Medulla oblongata (tissue), 1 donor: ENCODE measurements at regions not wholly inside any gene's neighbourhood (a gene's known extent, or its start where the extent isn't known, plus 50 kb on each side); places are given as distances from the start of the nearest gene placed in this dataset.

Experiments used
- DNase-seq: peaks from one replicate; pipeline ENCODE4 v3.0.0-alpha.2; 2015; ENCODE audit errors: extremely low spot score

DNA sequence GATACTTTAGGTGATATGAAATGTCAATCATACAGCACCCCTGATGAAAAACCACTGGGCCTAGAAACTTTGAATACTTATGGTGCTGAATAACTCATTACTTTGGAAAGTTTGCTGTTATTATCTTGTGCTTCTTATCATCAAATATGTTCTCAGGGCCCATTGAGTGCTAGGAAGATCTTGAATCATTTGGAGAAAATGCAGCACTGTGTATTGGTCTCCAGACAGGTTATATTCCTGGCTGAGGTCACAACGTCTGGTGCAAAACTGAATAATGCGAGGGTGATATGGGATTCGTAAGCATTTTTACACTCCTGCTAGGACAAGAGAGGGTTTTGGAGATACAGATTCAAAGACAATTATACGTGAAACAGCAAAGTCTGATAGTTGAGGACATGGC lies 249.4 kb upstream of the TNC start:
- DNase-seq, result no peak

DNA sequence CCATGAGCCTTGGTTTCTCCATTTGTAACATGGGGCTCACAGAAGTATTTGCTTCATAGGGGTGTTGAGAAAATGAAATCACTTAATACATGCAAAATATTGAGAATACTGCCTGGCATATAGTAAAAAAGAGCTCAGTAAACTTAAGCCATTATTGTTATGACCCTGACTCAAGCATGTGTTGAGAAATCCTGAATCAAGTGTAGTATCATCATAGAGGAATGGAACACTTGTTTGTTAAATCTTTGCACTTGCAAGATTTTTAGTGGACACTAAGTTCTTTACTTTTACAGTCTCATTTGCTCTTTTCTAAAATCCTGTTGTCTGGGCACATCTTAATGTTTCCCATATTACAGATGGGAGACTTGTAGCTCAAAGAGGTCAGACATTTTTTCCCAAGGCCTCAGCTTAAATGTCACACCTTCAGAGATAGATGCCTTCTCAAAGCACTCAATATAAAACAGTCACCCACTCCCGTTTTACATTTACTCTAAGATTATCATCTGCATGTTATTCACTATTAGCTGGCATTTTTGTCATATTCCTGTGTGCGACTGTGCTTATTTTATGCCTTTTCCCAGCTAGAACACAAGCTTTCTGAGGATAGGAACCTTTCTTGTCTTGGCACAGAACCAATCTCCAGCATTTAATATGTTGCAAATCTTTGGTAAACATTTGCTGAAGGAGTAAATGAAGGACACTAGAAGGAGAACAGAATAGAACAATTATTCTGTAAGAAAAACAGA lies 250.0 kb upstream of the TNC start:
- no peak for DNase-seq

DNA sequence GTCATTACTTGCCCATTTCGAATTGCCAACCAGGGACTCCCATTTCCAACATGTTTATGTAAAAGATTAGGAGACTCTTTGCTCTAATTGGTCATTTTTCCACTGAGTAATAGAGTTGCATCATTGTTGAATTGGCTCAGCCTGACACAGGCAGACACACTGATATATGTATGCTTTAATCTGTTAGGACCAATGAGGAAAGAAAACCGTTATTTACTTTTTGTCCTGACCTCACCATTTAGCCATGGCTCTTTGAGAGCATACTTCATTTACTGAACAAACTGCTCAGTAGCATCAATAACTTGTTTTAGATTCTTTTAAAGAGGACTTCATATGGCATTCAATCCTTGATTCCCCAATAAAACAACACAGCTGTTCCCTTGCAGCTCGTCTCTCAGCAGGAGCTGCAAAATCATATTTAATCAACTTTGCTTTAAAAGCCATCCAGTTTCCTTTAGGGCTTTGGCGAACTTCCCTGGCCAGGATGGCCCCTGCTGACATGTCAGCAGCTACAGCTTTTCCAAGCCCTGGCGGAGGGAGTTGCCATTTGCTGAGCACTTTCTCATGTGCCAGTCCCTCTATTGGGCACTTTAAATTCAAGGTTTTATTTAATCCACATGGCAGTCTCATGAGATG lies 251.5 kb upstream of the TNC start:
- DNase-seq, result no peak

DNA sequence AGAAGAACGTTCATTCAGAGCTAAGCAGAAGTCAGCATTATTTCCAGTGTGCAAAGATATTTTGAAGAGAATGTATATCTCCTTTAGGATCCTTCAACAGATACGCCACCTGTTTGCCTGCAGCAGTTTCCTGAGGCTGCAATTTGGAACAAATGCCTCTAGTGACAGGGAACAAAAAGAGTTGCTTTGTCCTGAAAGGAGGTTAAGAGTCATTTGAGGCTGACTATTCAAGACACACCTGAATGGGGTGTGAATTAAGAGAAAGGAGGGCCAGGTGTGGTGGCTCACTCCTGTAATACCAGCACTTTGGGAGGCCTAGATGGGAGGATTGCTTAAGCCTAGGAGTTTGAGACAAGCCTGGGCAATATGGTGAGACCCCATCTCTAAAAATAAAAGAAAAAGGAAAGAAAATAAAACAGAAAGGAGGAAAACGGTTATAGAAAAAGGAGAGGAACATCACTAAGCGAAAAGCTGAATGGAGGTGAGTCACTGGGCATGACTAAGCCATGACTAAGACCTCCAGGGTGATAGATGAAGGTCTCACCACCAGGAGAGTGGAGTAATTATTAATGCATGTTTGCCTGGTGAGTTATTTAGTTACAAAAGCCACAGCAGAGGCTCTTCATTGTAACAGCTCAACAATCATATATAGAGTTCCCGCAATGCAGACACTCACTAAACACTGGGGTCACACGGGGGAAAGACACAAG lies 255.2 kb upstream of the TNC start:
- no peak for DNase-seq

DNA sequence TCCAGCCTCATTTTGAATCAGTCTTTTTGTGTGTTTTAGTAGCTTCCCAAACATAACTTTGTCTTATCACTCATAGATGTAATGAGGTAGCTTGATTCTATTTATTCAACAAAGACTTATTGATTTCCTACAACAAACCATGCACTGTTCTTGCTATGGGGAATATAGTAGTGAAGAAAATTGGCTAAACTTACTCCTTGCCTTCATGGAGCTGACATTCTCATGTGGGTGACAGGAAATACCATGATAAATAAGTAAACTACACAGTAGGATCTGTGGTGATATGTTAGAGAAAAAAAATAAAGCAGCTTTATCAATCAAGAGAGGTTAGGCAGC lies 255.7 kb upstream of the TNC start:
- no peak for DNase-seq

DNA sequence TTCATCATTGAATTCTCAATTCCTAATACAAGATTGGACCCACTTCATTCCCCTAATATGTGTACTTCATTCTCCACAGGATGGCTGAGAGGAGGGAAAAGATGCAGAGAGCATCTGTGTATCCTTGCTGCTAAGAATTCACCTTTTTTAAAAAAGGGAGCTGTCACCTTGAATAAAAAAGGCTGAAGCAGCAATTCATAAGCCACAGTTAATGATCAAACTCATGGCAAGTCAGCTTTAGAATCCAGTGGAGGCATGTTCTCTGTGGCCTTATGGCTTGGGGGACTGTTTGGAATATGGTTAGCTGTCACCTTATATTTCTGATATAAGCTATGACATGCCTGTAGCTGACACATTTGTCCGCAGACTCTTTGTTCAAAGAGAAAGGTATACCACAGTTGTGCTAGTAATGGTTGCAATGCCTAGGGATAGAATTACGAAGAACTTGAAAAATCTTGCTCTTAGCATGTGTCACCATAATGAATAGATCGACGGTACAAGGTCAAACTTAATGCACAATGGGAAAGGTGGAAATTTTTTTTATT lies 256.8 kb upstream of the TNC start:
- DNase-seq, result no peak

DNA sequence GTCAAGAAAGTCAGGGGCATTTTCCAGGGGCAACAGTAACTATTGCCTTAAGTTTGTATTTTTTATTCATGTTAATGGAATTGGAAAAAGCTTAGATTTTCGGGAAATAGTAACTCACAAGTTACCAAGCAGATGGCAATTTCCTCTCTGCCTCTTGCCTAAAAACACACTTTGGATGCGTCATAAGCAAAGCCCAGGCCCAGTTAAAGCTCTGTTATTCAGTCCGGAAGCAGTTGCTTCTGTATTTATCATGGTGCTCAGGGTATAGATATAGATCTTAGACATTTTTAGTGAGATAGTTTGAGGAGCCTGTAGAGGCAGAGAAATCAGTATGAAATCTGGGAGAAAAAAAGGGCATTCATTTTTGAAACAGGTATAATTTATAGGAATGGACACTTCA lies 260.3 kb upstream of the TNC start:
- DNase-seq, result no peak

DNA sequence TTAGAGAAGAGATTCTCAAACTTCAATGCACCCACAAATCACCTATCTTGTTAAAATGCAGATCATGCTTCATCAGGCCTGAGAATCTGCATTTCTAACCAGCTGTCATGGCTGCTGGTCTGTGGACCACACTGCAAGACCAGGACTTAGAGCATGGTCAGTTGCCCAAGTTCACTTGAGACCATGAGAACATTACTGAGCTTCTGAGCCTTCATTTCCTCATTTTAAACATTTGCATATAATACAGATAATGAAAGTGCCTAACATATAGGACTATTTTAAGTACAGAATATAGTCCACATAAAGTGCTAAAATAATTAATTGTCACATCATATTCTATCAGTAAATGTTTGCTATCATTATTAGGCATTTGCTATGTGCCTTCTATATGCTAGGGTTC lies 260.8 kb upstream of the TNC start:
- no peak for DNase-seq

DNA sequence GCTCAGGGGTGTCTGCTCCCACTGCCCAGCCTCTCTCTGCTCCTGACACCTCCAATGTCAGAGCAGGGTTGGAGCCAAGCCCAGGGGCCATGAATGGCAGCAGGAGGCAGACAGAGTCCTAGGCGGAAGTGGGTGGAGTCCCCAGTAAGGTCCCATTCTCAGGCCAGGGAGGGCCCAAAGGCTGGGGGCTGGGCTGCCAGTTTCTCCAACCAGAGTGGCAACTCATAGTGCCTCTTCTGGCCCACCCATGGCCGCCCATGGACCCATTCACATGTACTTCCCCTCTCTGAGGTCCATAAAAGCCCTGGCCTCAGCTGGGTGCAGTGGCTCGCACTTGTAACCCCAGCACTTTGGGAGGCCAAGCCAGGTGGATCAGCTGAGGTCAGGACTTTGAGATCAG lies 261.8 kb upstream of the TNC start:
- no peak for DNase-seq

DNA sequence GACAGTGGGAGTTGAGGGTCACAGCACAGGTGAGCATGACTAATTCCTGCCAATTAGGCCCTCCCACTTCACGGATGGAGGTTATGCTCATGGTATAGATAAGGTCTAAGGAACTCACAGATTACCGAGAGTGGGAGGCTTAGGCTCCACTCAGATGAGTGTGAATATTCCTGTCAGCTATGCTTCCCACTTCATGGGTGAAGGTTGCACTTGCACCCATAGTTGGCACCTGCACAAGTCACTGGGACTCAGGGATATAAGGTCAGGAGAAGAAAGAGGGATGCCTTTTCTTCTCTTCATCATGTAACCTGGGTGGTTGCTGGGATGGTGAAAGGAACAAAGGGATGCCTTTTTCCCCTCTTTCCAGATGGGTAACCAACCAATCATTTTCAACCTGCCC lies 264.9 kb upstream of the TNC start:
- no peak for DNase-seq

DNA sequence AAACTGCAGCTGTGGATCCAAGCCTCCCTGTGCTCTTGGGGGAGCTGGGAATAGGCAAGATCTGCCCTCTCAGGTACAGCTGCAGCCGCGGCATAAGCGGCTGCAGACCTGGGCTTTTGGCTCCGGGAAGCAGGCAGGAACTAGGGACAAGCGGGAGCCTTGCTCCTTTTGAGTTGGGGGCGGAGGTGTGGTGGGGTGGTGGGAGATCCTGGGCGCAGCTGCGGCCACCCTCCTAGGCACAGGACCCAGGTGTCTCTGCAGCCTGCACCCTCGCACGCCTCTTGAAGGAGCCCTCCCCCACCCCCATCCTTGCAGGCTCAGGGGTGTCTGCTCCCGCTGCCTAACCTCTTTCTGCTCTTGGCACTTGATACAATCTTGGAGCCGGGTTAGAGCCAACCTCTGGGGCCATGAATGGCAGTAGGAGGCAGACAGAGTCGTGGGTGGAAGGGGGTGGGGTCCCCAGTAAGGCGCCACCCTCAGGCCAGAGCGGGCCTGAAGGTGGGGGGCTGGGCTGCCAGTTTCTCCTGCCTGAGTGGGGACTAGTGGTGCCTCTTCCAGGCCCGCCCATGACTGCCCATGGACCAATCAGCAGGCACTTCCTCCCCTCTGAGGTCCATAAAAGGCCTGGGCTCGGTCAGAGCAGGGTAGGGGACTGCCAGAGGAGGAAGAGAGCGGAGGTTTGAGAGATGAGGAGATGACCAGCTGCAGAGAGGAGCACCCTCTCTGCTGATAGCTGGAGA lies 267.6 kb upstream of the TNC start:
- DNase-seq, result no peak

DNA sequence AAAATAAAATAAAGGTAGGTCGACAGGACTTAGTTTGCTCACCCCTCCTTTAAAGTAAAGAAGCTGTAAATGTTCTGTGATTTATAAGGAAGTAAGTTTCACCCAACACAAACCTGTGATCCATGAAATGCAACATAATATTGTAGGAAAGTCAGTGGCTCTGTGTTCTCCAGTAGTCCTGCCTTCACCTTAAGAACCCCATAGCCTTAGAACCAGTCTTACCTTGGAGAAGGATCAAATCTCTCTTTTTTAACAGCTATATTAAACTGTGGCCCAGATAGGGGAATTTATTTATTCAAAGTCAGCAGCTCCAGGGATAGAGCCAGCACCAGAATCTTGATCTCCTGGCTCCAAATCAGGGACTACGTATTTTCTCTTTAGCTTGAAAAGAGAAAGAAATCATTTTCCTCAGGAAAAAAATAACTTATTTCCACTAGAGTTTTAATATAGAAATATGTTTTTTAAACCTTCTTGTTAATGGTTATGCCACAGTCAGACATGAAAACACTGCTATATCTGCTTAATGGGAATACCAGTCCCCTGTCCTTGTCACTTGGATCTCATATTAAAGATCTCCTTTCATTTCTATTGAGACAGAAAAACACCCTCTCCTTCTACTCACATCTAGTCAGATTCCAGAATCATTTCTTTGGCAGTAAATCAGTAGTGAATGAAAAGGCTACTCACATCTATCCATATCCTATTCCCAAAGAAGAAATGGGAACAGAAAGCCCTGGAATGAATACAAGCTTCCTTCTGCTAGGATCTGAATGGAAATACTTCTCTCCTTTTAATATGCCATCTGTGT lies 269.2 kb upstream of the TNC start:
- DNase-seq, result no peak

DNA sequence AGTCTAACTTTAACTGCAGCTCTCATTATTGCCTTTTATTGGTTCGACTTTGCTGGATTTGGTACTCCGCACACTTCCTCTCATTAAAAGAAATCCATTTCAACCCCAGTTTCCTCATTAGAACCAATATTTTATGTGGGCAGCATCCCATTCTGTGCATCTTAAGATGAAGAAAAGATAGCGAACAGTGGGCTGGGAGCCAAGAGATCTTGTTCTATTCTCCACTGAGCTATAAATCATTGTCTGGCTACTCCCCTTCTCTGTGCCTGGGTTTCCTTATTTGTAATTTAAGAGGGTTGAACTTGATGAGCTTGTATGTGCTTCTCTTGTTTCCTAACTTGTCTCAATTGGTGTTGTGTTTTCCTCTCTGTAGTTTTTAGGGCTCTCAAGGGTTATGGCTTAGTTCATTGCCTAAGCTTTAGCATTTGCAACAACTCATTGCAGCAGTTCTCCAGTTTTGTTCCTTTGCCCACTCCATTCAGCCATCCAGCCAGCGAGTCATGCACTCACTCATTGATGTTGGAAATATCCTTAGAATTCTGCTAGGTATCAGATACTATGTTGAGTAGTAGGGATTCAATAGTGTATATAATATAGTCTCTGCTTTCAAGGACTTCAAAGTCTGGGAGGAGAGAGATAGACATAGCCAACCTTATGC lies 273.3 kb upstream of the TNC start:
- no peak for DNase-seq

DNA sequence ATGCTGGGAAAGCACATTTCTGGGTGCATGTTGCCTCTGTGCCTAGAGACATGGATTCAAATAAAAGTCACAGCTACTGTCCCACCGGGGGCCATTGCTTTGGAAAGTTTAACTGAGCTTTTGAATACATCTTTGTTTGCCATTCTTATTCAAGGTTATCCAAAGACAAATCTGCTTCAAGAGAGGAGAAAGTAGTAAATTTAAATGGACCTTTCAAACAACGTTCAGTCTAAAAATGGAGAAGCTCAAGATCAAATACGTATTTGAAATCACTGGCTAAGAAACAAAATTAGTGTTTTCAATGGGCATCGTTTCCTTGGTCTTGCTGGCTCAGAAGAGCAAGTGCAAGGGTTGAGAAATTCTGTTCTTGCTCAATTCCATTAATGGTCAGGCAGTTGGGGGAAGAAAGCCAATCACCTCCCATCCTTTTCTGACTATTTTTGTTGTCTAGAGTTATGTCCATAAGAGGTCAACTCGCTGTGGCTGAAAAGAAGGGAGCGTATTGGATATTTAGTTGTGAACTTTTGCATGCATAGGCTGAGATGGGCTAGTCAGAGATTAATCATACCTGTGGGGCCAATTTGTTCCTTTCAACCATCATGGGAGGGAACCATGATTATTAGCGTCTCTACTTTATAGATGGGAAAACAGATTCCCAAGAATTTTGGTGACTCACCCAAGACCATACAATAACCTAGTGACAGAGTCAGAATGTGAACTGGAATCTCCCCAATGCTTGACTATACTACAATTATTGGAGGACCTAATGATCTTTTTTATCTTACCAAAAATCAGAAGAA lies 276.2 kb upstream of the TNC start:
- peak; percentile 65 for DNase-seq

DNA sequence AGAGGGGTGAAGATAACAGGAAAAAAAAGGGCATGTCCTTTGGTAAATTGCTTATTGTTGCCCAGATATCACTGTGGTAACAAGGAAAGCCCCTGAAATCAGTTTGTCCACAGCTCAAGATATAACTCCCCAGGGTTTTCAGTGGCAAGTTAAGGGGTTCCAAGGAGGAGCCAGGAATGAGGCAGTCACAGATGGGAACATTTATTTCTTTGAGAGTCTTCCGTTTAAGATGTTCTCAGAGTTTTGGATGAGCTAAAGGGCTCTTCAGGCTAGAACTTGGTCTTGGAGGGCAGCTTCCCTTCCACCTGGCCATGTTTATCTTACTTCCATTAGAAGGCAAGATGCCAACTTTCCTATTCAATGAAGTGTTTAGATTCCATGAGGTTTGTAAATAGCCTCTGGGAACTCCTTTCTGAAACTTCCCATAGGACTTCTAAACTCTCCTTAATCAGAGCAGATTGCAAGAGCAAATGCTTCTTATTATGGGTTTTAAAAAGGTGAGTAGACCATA lies 277.6 kb upstream of the TNC start:
- no peak for DNase-seq

DNA sequence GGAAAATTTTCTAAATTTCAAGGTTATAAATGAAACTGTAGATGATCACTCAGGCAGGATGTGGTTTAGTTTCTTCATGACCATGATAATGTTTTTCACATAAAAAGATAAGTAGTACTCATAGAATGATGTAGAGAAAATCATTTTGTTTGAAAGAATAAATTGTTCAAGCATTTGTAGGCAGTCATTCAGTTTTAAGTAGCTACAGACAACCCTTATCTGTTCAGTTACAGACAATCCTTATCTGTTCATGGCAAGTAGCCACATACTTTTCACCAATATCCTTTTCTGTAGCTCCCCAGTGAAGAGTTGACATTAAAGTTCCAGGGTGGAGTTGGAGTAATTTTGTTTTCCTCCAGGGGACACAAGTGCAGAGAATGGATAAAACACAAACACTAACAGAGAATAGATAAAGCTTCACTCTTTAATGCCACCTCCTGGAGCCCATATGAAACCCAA lies 278.1 kb upstream of the TNC start:
- DNase-seq, result no peak

DNA sequence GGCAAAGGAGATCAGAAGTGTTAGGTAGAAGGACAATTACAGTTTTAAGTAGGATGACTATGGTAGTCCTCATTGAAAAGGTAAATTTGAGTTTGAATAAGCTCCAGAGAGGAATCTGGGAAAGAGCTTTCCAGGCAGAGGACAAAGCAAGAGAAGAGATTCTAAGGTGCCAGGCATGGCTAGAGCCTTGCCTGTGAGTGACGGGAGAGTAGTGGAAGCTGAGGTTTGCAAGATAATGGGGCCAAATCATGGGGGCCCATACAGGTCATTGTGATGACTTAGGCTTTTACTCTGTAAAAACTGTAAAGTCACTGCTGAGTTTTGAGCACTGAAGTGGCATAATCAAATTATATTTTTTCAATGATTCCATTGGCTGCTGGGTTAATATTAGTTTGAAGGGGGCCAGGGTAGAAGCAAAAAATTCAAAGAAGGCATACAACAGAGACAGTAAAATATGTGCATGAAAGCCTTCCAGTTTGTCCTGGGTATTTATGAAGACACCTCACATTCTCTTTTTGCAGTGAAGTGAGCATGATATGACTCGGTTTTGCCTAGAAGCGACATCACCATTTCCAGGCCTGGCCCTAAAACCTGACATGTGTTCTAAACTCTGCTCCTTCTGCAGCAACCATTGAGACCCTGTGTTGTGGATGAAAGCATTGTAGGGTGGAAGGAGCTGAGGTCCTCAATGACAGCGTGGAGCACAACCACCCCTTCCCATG lies 279.8 kb upstream of the TNC start:
- no peak for DNase-seq

DNA sequence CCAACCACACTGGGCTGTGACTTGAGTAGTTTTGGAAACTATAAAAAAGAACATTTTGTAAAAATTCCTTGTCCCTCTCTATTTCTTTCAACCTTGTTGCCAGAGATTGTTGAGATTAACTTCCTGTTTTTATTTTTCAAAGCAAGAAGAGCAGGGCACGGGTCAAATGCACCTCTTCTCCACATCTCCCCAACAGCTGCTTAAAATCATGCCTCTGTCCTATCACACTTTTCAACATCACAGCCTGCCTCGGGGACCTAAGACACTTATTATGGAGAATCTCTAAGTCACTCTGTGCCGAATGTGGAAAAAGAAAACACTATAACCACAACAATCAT lies 280.3 kb upstream of the TNC start:
- DNase-seq, result no peak

DNA sequence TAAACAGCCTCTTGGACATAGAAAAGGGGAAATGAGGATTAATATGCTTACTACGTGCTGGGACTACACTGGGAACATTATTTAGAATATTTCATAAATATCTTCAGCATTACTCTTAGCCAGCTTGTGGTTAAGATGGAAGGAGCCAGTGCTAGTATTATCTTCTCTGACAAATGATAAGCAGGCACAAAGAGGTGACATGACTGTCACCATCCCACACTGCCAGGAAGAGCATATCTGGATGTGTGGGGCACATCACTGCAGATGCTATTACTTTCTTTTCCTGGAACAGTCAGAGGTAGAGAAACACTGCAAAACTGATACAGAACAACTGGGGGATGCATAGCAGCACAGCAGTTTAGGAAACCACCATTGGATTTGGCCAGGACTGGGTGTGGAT lies 281.0 kb upstream of the TNC start:
- DNase-seq, result no peak
